Prostate gland (tissue), 2 donors: ENCODE measurements at regions not wholly inside any gene's neighbourhood (a gene's known extent, or its start where the extent isn't known, plus 50 kb on each side); places are given as distances from the start of the nearest gene placed in this dataset.

Experiments
- CTCF ChIP-seq, 4 experiments: fragments of 200-600 bp in 2 of 4; fragments of 450-650 bp in 2 of 4; sonication (generic) in 2 of 4; IDR thresholded peaks; 1 replicate in 3 of 4; 2 replicates in 1 of 4; pipeline ENCODE4 v1.5.1; 2016 to 2019; ENCODE audit warnings: antibody characterized with exemption in 4 of 4, mild to moderate bottlenecking in 2 of 4, moderate library complexity in 2 of 4
- POLR2A ChIP-seq: fragments of 450-650 bp; IDR thresholded peaks from one replicate; pipeline ENCODE4 v1.6.1; 2016; ENCODE audit warnings: antibody characterized with exemption, mild to moderate bottlenecking
- POLR2AphosphoS5 ChIP-seq: sonication (generic); formaldehyde crosslinking; IDR thresholded peaks from one replicate; pipeline ENCODE4 v1.6.1; 2017; ENCODE audit warnings: antibody characterized with exemption

GRCh38 chr14:86782092-86782580, 1210.8 kb downstream of the GALC start:
- TF ChIP-seq CTCF (IDR thresholded peaks at IDR 0.05), result no peak
- TF ChIP-seq POLR2AphosphoS5, result no peak
- no peak for TF ChIP-seq POLR2A
